ENCODE measurements at regions not wholly inside any gene's neighbourhood (a gene's known extent, or its start where the extent isn't known, plus 50 kb on each side); places are given as distances from the start of the nearest gene placed in this dataset.

DNA sequence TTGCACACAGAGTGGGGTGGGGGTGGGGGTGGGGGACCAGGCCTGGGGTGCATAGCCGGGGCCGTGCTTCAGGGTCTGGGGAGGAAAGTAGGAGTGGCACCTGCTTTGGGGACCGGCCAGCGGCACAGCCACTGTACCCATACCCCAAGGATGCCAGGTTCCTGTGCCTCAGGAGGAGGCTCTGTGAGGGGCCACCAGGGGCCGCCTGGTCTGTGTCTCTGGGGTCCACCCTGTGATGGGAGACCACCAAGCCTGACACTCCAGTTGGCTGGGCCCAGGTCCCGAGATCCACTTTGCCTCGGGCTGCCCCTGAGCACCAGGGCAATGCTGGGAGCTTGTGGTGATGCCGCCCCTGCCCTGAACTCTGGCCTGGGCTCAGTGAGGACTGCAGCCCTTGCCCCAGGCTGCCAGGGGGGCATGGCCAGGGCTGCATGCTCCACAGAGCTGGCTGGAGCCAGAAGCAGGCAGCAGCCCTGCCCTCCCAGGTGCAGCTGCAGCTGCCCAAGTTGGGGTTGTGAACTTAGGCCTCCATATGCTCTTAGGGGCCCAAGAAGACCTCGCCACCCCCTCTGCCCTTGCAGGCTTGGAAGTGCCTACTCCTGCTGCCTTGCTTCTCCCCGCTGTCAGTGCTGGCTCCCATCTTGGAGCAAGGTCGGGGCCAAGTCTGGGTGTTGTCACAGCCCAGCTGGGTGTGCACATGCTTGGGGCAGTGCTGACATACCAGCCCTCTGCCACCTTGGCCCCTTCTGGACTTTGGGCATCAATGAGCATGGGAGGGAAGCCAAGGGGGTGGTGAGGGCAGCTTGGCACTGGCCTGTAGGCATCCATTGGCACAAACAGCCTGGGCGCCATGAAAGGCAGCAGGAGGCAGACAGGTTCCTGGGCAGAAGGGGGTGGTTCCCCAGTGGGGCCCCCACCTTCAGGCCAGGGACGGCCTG is 123.3 kb upstream of the THY1 start:
- no peak for DNase-seq

DNA sequence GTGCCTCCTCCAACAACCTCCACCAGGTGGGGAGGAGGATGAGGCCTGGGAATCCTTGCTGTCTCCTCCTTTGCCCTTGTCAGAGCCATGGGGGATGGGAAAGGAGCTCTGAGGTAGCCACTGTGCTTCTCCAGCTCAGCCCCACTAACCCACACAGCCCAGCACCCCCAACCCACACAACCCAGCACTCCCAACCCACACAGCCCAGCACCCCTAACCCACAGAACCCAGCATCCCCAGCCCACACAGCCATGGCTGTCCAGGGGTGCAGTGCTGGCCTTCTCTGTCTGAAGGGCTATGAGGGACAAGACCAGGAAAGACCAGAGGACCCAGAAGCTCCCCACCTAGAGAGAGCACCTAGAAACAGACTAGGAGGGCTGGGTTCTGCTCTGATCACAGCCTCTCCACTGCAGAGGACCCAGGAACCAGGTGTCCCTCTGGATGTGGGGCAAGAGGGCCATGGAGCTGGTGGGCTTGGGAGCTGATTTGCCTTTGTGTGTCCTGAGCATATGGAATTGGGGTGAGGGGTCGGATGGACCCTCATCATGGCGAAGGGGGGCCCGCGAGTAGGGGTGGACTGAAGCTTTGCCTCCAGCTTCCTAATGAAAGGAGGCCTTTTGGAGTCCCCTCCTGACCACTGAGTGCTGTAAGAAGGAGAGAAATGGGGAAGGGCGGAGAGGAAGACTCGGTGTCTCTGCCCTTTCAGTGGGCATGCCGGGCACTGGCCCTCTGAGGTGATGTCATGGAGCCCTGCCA is 117.6 kb upstream of the THY1 start:
- no peak for DNase-seq

DNA sequence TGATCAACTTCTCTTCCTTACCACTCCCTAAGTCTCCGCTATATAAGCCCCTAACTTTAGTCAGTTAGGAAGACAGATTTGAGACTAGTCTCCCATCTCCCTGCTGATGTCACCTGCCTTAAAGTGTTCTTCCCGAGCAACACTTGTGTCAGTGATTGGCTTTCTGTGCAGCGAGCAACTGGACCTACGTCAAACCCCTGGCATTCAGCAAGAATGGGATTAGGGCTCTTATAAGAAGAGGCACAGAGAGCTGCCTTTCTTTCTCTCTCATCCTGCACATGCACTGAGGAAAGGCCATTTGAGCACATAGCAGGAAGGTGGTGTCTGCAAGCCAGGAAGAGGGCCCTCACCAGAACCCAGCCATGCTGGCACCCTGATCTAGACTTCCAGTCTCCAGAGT is 116.6 kb upstream of the THY1 start:
- no peak for DNase-seq

DNA sequence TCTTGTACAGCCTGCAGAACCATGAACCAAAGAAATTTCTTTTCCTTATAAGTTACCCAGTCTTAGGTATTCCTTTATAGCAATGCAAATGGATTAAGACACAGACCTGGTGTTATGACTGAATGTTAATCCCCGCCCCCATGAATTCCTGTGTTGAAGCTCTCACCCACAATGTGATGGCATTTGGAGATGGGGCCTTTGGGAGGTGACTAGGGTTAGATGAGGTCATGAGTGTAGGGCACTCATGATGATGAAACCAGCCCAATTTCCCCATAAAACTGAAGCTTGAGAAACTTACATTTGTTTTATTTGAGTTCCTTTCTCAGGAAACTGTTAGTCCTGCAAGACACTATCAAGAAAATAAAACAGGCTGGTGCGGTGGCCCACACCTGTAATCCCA is 115.8 kb upstream of the THY1 start:
- no peak for DNase-seq

DNA sequence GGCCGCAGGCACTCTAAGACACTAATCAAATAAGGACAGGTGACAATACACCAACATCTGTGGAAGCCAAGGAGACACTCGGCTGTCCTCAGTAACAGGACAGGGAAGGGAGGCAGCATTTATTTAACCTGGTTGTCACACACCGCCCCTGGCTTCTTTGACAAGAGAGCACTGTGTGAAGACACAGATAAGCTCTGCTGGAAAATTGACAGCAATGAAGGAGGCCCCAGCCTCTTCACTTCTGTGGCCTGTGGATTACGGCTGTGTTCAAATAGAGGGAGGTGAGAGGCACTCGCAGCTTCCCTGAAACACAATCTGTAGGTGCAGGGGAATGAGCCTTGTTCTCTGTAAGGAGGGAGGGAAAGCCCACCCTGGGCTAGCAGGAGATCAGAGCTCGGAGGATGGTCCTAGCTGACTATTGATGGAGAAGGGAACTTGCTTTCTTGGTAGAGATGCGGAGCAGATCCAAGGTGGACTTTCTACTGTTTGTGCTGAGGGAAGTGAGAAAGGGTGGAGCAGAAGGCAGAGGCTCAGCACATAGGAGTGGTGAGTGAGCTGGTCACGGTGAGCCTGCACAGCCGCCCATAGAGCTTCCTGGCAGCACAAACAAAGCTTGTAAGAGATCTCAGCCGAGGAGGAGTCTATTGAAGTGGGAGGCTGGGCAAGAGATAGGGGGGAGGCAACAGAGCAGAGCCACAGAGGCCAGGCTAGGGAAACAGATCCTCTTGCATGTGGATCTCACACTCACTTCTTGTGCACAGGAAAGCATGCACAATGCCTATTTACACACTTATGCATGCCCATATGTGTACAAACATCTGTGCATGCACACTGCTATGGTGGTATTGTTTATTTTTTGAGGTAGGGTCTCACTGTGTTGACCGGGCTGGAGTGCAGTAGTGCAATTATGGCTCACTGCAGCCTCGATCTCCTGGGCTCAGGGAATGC is 114.6 kb upstream of the THY1 start:
- no peak for DNase-seq

DNA sequence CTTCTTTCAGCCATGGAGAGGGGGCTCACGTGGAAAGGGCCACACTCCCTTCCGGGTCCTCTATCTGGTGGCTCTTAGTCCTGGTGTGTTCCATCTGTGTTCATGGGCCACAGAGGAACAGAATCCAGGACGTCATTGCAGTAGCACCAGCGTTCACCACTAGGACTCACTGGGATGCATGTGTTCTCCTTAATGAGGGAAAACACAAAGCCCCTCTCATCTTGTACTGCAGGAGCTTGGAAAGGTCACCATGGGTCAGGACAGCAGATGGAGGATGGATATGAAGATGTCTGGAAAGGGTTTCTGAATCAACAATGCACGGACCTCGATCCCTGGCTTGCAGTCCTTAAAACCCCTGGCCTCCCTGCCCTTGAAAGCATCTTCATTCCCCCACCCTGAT is 113.8 kb upstream of the THY1 start:
- no peak for DNase-seq

DNA sequence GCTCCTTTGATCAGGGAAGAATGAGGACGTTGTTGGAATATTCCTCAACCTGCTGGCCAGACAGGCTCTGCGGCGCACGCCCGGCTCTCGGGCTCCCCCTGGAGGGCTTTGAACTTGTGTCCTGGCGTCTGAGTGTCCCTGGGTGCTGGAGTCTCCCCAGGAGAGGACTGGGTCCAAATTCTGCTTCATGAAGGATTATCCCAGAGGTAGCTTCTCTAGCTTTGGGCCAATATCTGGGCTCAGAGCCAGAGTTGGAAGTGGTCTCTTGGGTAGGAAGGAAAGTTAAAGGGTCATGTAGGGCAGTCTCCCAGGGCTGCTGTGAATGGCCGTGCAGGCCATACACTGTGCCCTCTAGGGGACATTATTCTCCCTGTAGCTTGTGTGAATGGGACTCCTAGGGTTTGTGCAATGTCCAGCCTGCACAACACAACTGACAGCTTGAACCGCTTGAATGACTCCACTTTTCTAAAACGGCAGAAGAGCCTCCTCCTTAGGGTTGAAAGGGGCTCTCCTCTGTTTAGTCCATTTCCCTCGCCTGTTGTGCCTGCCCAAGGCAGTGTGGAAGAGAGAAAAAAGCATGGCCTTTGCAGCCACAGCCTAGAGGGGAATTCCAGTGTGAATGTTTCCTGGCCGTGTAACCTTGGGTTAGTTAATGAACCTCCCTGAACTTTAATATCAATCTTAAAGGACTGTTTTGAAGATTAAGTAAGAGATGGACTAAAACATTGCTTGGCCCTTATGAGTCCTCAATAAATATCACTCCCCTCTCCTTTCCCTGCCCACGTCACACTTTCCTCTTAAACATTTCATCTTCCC is 111.2 kb upstream of the THY1 start:
- peak; percentile 79 for DNase-seq

DNA sequence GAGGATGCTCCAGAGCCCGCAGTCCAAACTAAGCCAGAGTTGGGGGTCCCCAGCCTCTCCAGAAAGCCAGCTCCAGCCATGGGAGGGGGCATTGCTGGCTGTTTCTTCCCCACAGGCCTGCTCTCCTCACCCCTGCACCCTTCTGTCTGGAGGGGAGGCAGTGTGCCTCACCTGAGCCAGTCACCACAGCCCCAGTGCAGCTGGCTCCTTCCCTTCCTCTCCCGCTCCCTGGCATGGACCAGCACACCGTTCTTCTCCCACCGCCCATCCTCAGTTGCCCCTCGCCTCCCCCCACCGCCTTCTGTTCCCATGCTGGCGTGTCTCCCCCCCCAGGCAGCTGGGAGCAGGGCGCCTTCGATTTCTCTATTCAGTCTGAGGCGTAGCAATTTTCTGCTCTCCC is 110.5 kb upstream of the THY1 start:
- no peak for DNase-seq

DNA sequence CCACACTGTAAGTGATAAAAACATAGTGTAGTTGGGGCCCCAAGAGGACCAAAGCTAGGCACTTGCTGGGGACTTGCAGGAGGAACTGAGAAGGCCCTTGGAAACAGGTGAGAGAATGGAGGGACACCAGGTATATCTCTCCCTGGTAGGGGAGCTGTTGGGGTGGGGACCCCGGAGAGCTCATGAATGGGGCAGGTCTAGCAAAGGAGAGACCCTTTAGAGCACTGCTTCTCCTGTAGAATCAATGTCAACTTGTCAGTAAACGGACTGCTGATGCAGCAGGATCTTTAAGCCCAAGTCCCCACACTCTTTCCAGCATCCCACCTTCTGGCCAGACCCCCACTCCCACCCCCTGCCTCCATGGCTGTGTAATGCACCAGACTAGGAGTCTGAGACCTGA is 109.6 kb upstream of the THY1 start:
- DNase-seq = no peak

DNA sequence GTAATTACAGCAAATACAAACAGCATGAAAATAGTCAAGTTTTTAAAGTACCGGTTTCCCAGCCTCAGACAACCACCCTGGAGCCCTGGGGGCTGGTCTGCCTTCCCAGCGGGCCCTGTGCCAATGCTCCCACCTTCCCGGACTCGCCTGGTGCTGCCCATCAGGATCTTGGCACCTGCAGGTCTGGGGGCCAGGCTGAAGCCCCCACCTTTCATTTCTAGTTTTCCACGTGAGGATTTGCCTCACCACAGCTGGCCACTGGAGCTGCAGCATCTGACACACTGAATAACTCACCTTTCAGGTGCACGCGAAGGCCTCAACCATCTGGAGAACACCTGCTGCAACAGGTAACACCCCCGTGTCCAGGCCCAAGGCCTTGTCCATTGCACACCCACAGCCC is 108.7 kb upstream of the THY1 start:
- no peak for DNase-seq

DNA sequence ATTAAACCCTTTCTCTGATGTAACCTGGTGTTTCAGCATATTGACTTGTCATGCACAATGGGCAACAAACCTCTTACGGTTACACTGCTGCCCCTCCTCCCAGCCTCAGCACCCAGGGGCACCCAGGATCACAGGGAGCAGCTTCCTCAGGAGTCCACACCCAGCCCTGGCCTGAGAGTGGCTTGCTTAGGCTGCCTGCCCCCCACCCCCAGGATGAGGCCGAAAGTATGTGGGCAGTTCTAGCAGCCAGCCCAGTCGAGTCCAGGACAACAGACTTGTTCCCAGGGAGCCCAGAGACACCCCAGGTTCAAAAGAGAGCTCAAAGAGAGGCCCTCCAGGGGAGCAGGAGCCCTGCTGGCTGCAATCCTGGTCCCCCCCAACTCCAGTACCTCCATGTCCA is 108.1 kb upstream of the THY1 start:
- no peak for DNase-seq

DNA sequence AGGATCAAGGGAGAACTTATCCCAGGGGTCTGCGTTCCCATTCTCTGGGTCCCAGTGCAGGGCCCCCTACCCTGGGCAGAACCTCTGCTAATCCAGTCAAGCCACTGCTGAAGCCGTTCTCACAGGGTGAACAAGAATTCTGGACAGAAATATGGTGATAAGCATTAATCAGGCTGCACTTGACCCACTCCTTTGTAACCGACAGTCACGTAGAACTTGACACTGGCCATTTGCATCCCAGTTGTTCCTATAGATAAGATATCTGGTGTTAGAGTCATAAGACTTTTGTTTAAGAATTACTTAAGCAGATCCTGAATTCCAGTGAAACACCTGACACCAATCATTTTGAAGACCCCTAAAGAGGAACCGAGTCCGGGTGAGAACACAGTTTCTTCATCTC is 107.5 kb upstream of the THY1 start:
- no peak for DNase-seq

DNA sequence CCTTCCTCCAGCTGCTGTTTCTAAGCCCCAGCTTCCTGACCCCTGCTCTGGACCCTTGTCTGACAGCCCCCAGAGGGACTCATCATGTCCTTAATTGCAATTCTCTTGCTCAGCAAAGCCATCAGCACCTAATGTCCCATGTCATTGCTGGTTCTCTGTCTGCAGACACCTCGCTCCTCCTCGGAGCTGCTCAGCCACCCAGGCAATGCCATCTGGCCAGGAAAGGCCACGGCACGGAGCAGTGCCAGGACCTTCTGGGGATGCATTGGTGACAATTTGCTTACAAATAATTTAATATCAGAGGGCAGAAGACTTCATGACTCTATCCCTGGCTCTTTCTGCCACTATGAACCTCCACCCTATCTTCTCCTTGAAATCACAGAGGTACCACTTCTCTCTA is 107.0 kb upstream of the THY1 start:
- no peak for DNase-seq

DNA sequence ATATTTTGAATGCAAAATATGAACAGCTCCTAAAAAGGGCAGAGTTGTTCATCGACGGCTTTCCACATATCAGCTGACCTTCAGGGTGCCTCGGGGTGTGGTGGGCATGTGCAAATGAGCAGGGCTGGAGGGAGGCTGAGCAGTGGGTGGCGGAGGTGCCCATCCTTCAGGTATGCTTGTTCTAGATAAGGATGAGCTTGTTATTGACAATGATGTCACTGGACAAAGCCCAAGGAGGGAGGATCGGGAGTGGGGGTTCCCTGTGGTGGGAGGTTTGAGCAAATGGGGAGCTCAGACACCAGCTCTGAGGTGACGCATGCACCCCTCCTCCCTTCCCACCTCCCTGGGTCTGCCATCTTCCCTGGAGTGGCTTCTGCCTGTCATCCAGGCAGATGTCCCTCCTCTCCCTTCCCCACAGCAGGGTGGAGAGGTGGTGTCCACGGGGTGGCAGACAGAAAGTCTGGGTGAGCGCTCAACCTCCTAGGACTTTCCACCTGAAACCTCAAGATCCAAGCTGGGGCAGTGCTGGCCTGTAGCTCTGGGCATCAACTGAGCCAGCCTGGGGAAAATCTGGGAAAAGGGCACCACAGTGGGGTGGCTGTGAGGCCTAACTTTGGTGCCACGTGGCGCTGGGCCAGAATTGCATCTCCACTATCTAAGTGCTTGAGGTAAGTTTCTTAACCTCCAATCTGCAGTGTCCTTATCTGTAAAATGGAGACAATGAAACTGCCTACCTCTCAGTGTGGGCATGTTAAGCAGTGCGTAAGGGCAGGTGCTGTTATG is 106.3 kb upstream of the THY1 start:
- DNase-seq = no peak

DNA sequence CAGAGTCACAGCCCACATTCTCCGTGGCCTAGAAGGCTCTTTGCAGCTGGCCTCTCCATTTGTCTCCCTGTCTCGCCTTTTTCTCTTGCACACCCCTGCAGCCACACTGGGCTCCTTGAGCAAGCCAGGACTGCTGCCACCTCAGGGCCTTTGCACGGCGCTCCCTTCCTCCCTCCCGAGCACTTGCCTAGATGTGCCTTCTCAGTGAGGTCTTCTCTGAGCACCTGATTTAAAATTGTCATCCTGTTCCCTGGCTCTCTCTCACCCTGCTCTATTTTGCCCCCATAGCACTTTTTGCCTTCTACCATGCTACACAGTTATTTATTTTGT is 102.9 kb upstream of the THY1 start:
- no peak for DNase-seq

DNA sequence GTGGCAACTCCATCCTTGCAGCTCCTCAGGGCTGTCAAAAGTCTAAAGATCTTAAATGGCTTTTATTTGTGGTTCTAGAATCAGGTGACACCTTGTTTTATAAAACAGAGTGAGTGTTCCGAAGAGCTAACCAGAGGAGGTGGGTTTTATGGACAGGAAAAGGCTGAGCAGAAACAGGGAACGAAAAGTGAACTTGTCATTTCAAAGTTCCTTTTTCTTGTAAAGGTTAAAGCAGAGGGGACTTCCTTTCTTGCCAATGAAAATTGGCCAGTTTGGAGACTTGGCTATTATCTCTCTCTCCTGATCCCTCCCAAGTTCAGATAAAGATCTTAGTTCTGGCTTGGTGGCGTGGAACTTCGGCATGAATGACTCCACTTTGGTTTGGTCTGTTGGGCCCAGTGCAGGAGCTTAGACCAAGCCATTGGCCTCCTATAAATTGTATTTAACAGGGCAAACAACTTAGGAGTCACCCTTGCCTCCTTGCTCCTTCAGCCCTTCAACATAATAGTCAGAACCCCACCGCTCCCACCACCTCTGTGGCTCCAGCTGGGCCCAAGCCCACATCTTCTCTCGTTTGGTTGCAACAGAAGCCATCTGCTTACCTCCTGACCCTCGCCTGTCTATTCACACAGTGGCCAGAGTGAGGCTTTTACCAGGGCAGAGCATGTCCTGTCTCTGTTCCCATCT is 102.4 kb upstream of the THY1 start:
- no peak for DNase-seq

DNA sequence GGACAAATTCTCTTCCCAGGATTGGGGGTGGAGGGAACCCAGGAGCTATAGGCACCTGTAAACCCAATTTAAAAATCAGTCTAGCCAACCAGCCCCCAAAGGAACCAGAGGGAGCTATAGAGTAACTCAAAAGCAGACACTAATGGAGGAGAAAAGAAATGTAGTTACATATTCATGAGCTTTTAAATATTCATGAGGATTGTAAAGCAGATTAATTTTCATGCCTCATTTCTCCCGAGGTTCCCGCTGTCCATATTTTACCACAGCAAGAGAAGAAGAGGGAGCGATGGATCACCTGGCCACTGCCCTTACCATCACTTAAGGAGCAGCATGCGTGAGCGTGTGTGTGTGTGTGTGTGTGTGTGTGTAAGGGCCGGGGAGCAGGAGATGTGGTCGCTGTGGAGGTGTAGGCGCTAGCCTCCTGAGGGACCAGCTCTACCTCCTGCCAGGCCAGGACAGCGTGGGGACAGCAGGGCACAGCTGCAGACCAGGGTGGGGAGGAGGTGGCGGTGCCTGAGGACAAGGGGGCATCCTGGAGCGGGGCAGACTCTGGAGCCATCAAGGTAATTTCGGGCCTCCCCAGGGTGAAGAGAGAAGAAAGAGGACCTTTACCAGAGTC is 100.7 kb upstream of the THY1 start:
- DNase-seq = no peak

DNA sequence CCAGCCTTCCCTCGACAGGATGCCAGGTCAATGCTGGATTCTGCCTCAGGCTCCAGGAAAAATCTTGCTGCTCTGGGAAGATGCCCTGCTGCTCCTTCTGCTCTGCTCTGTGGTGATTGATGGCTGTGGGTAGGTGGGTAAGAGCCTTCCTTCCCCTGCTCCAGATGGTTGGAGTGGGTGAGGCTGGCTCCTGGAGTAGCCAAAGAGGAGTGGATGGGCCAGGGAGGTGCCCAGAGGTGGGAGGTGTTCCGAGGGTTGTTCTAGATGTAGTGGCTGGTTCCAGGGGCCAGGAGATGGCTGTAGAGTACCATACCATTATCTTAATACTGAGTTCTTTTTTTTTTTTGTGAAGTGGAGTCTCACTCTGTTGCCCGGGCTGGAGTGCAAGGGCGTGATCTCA is 99.6 kb upstream of the THY1 start:
- DNase-seq = no peak

DNA sequence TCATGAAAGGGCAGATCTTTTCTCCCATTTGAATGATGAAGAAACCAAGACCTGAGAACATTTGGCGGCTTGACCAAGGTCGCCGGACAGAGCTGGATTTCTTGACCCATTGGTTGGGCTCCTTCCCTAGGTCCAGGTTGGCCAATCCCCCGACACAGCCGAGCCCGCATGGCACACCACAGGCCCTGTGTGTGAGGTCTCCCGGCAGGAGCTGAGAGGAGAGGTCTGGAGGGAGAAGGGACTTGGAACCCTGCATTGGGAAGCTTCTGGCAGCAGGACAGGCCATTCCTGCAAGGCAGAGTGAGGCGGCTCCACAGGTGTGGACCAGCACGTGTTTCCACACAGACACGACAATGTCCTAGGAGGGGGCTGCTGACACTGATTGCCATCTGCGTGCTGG is 98.6 kb upstream of the THY1 start:
- no peak for DNase-seq

DNA sequence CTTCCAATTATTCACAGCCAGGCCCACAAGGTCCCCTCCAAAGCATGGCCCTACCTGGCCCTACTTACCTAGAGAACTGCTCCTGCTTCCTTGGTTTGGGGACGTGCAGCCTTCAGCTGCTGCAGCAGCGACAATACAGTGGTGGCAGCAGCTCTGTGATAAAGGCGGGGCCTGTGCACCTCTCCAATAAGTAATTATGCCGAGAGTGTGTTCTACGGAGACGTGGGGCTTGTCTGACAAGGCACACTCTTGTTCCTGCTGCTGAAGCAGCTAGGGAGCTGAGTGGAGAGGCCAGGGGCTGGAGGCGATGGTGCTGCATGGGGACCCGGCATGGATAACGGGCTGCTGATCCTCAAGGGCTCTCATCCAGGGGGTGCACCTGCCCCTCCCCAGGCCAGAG is 98.0 kb upstream of the THY1 start:
- no peak for DNase-seq

DNA sequence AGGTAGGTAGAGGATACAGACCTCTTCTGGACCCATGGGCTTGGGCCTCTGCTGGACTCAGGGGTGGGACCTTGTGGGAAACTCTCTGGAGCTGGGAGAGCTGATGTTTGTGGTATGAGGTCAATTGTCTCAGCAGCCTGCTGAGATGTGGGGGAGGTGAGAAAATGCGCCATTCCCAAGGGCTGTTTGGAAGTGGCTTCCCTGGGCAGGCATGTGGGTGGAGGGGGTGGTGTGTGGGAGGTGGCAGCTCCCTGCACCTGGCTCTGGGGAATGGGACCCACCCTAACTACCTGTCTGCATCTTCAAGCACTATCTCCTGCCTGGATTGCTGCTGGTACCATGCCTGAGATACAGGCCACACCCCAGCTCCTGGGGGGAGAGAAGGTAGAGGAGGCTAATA is 97.4 kb upstream of the THY1 start:
- no peak for DNase-seq
